ENCODE measurements at regions not wholly inside any gene's neighbourhood (a gene's known extent, or its start where the extent isn't known, plus 50 kb on each side); places are given as distances from the start of the nearest gene placed in this dataset.

GRCh38 chr20:40497899-40498691 lies 190.9 kb downstream of the MAFB start:
- Histone ChIP-seq H3K27me3 (ENCODE audit: control insufficient read depth, low read length) (no peaks in the 10 kb centered on the region), H3F3A (ENCODE audit: control insufficient read depth, insufficient read depth) (no peaks in the 10 kb centered on the region), H3K4me3 (ENCODE audit: low read length) (no peak overlapping the region), H3K27ac (ENCODE audit: low read depth, low read length) (no peak overlapping the region), H3K9me2 (replicated peaks; ENCODE audit: control insufficient read depth, low read length) (no peaks in the 10 kb centered on the region), H3K9me3 (ENCODE audit: control insufficient read depth, insufficient read depth, low read length) (no peaks in the 10 kb centered on the region), H3K79me2 (ENCODE audit: control insufficient read depth, low read length) (no peaks in the 10 kb centered on the region), H3K4me2 (ENCODE audit: low read length) (no peak overlapping the region), H3K4me1 (ENCODE audit: control insufficient read depth, low read length) (peaks cover 11% of the 10 kb centered on the region), H4K20me1 (ENCODE audit: control insufficient read depth, insufficient read depth, low read depth, low read length) (no peaks in the 10 kb centered on the region), H3K36me3 (ENCODE audit: control insufficient read depth, low read length) (no peaks in the 10 kb centered on the region)
- TF ChIP-seq EZH2phosphoT487 (IDR thresholded peaks at IDR 0.05; ENCODE audit: borderline replicate concordance, low read length) (no peak), CTCF (IDR thresholded peaks at IDR 0.05; ENCODE audit: low read depth, low read length, poor library complexity, severe bottlenecking) (no peak)

DNA sequence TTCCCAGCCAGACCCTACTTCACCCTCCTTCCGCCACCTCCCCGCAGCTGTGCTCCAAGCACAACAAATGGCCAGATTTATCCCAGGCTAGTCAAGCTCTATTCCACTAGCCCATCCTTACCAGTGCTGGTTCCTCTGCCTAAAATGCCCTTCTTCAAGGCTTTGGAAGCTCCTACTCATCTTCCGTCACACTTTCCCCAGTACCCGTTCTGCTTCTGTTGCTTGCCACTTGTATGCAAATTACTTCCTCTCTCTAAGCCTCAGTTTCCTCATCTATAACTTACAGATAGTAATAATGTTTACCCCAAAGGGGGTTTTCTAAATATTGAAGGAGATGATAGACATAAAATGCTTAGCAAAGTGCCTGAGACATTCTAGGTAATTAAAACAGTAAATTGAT lies 193.1 kb downstream of the MAFB start:
- H3K79me2 ChIP-seq (ENCODE audit: control insufficient read depth, low read length) = no peaks in the 10 kb centered on the region
- H3K9me3 ChIP-seq (ENCODE audit: control insufficient read depth, insufficient read depth, low read length) = no peaks in the 10 kb centered on the region
- no peak overlapping the region for H3K27ac ChIP-seq (ENCODE audit: low read depth, low read length)
- peaks cover 11% of the 10 kb centered on the region for H3K4me1 ChIP-seq (ENCODE audit: control insufficient read depth, low read length)
- no peak overlapping the region for H3K4me3 ChIP-seq (ENCODE audit: low read length)
- no peaks in the 10 kb centered on the region for H4K20me1 ChIP-seq (ENCODE audit: control insufficient read depth, insufficient read depth, low read depth, low read length)
- H3K9me2 ChIP-seq (replicated peaks; ENCODE audit: control insufficient read depth, low read length) = no peaks in the 10 kb centered on the region
- no peak overlapping the region for H3K4me2 ChIP-seq (ENCODE audit: low read length)
- no peaks in the 10 kb centered on the region for H3F3A ChIP-seq (ENCODE audit: control insufficient read depth, insufficient read depth)
- no peaks in the 10 kb centered on the region for H3K36me3 ChIP-seq (ENCODE audit: control insufficient read depth, low read length)
- H3K27me3 ChIP-seq (ENCODE audit: control insufficient read depth, low read length) = no peaks in the 10 kb centered on the region
- TF ChIP-seq EZH2phosphoT487 (IDR thresholded peaks at IDR 0.05; ENCODE audit: borderline replicate concordance, low read length) = no peak
- no peak for TF ChIP-seq CTCF (IDR thresholded peaks at IDR 0.05; ENCODE audit: low read depth, low read length, poor library complexity, severe bottlenecking)

- H3K4me1 ChIP-seq (ENCODE audit: control insufficient read depth, low read length) = peaks cover 11% of the 10 kb centered on the region
- no peaks in the 10 kb centered on the region for H3K9me3 ChIP-seq (ENCODE audit: control insufficient read depth, insufficient read depth, low read length)
- no peak for TF ChIP-seq EZH2phosphoT487 (IDR thresholded peaks at IDR 0.05; ENCODE audit: borderline replicate concordance, low read length)
- TF ChIP-seq CTCF (IDR thresholded peaks at IDR 0.05; ENCODE audit: low read depth, low read length, poor library complexity, severe bottlenecking) = no peak
- no peaks in the 10 kb centered on the region for H3K9me2 ChIP-seq (replicated peaks; ENCODE audit: control insufficient read depth, low read length)
- H3K4me2 ChIP-seq (ENCODE audit: low read length) = no peak overlapping the region
- no peak overlapping the region for H3K4me3 ChIP-seq (ENCODE audit: low read length)
- H3K79me2 ChIP-seq (ENCODE audit: control insufficient read depth, low read length) = no peaks in the 10 kb centered on the region
- no peak overlapping the region for H3K27ac ChIP-seq (ENCODE audit: low read depth, low read length)
- H4K20me1 ChIP-seq (ENCODE audit: control insufficient read depth, insufficient read depth, low read depth, low read length) = no peaks in the 10 kb centered on the region
- no peaks in the 10 kb centered on the region for H3F3A ChIP-seq (ENCODE audit: control insufficient read depth, insufficient read depth)
- no peaks in the 10 kb centered on the region for H3K36me3 ChIP-seq (ENCODE audit: control insufficient read depth, low read length)
- no peaks in the 10 kb centered on the region for H3K27me3 ChIP-seq (ENCODE audit: control insufficient read depth, low read length)
Observed at GRCh38 chr20:40494248-40494647, 194.8 kb downstream of the MAFB start.

All from DOHH2 (cell line).